ENCODE measurements at regions not wholly inside any gene's neighbourhood (a gene's known extent, or its start where the extent isn't known, plus 50 kb on each side); places are given as distances from the start of the nearest gene placed in this dataset.

DNA sequence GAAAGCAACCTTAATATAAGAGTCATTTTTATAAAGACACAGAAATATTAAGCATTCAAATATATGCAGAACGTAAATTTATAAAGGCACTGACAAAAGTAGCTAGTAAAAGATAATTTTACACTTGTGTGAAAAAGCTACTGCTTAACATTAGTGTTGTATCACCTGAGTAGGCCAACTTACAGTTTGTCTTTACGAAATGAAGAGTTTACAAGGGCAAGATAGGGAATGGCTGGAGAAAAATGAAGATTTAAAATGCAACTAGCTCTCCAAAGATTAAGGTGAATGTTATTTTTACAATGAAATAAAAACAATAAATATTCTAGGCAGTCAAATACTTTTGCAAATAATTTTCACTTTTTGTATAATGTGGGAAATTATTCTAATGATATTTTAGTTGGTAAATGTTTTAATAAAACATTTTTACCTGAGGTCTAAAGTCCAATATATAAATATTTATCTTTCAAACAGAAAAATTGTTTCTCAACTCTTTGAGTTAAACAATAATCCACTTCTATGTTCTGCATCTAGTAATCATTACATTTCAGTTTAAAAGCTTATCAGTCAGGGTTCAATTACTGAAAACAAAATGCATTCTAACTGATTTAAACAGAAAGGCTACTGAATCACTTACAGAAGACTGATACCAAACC is 382.6 kb downstream of the IPMK start:
- no peak overlapping the region for H3K27ac ChIP-seq (ENCODE audit: low read depth, low read length)
- no peak overlapping the region for H3K23ac ChIP-seq (ENCODE audit: low read length)
- H3K36me3 ChIP-seq (ENCODE audit: control insufficient read depth in 1 of 2, insufficient read depth in 2 of 2, low read length in 2 of 2) = no peaks in the 10 kb centered on the region
- H3K4me1 ChIP-seq (ENCODE audit: control insufficient read depth in 1 of 2, insufficient read depth in 2 of 2, low read length in 2 of 2) = no peaks in the 10 kb centered on the region
- no peak overlapping the region for H2AFZ ChIP-seq (ENCODE audit: insufficient read depth, low read length, poor library complexity)
- no peak overlapping the region for H2BK12ac ChIP-seq (ENCODE audit: low read length)
- no peak overlapping the region for H3K9ac ChIP-seq (ENCODE audit: low read length)
- no peaks in the 10 kb centered on the region for H3K27me3 ChIP-seq (ENCODE audit: insufficient read depth, low read length)
- no peaks in the 10 kb centered on the region for H3K79me2 ChIP-seq (ENCODE audit: control insufficient read depth, insufficient read depth, low read length, poor library complexity)
- H3K4me3 ChIP-seq (ENCODE audit: low read depth, low read length) = no peak overlapping the region
- no peak overlapping the region for H3K4ac ChIP-seq (ENCODE audit: low read depth, low read length)
- no CpG with 5 or more reads among the region's 2 CpGs for WGBS (ENCODE audit: extremely low coverage, insufficient coverage, insufficient read length)
- H4K12ac ChIP-seq (ENCODE audit: low read depth, low read length) = no peak overlapping the region
- H4K8ac ChIP-seq (ENCODE audit: low read depth, low read length) = no peak overlapping the region
- H3K9me3 ChIP-seq (ENCODE audit: insufficient read depth, low read depth, low read length) = no peaks in the 10 kb centered on the region
- H3K14ac ChIP-seq (ENCODE audit: low read length) = no peak overlapping the region
- no peak for DNase-seq
- H3K4me2 ChIP-seq (ENCODE audit: low read length) = no peak overlapping the region
- H2BK5ac ChIP-seq (ENCODE audit: low read depth, low read length, poor library complexity) = no peak overlapping the region
- H2AK5ac ChIP-seq (ENCODE audit: low read length) = no peak overlapping the region
- H2BK120ac ChIP-seq (ENCODE audit: insufficient read depth, low read length, poor library complexity) = no peak overlapping the region
- no peak overlapping the region for H4K91ac ChIP-seq (ENCODE audit: low read depth, low read length)
- no peaks in the 10 kb centered on the region for H3K79me1 ChIP-seq (ENCODE audit: low read length)
- H3K18ac ChIP-seq (ENCODE audit: low read length) = no peak overlapping the region

GRCh38 chr10:57884407-57884806 is 383.3 kb downstream of the IPMK start:
- H3K4me2 ChIP-seq (ENCODE audit: low read length) = no peak overlapping the region
- H3K23ac ChIP-seq (ENCODE audit: low read length) = no peak overlapping the region
- no peak overlapping the region for H2BK12ac ChIP-seq (ENCODE audit: low read length)
- H4K8ac ChIP-seq (ENCODE audit: low read depth, low read length) = no peak overlapping the region
- no peak overlapping the region for H3K9ac ChIP-seq (ENCODE audit: low read length)
- no peaks in the 10 kb centered on the region for H3K79me2 ChIP-seq (ENCODE audit: control insufficient read depth, insufficient read depth, low read length, poor library complexity)
- H2AK5ac ChIP-seq (ENCODE audit: low read length) = no peak overlapping the region
- no peak overlapping the region for H3K18ac ChIP-seq (ENCODE audit: low read length)
- H3K4me1 ChIP-seq (ENCODE audit: control insufficient read depth in 1 of 2, insufficient read depth in 2 of 2, low read length in 2 of 2) = no peaks in the 10 kb centered on the region
- no peaks in the 10 kb centered on the region for H3K27me3 ChIP-seq (ENCODE audit: insufficient read depth, low read length)
- H3K14ac ChIP-seq (ENCODE audit: low read length) = no peak overlapping the region
- no peak overlapping the region for H2AFZ ChIP-seq (ENCODE audit: insufficient read depth, low read length, poor library complexity)
- DNase-seq = no peak
- H3K4ac ChIP-seq (ENCODE audit: low read depth, low read length) = no peak overlapping the region
- no peaks in the 10 kb centered on the region for H3K79me1 ChIP-seq (ENCODE audit: low read length)
- no peak overlapping the region for H4K12ac ChIP-seq (ENCODE audit: low read depth, low read length)
- no peak overlapping the region for H3K4me3 ChIP-seq (ENCODE audit: low read depth, low read length)
- H3K9me3 ChIP-seq (ENCODE audit: insufficient read depth, low read depth, low read length) = no peaks in the 10 kb centered on the region
- WGBS (ENCODE audit: extremely low coverage, insufficient coverage, insufficient read length) = no CpG with 5 or more reads among the region's 2 CpGs
- H2BK5ac ChIP-seq (ENCODE audit: low read depth, low read length, poor library complexity) = no peak overlapping the region
- H2BK120ac ChIP-seq (ENCODE audit: insufficient read depth, low read length, poor library complexity) = no peak overlapping the region
- no peak overlapping the region for H3K27ac ChIP-seq (ENCODE audit: low read depth, low read length)
- no peaks in the 10 kb centered on the region for H3K36me3 ChIP-seq (ENCODE audit: control insufficient read depth in 1 of 2, insufficient read depth in 2 of 2, low read length in 2 of 2)
- no peak overlapping the region for H4K91ac ChIP-seq (ENCODE audit: low read depth, low read length)

DNA sequence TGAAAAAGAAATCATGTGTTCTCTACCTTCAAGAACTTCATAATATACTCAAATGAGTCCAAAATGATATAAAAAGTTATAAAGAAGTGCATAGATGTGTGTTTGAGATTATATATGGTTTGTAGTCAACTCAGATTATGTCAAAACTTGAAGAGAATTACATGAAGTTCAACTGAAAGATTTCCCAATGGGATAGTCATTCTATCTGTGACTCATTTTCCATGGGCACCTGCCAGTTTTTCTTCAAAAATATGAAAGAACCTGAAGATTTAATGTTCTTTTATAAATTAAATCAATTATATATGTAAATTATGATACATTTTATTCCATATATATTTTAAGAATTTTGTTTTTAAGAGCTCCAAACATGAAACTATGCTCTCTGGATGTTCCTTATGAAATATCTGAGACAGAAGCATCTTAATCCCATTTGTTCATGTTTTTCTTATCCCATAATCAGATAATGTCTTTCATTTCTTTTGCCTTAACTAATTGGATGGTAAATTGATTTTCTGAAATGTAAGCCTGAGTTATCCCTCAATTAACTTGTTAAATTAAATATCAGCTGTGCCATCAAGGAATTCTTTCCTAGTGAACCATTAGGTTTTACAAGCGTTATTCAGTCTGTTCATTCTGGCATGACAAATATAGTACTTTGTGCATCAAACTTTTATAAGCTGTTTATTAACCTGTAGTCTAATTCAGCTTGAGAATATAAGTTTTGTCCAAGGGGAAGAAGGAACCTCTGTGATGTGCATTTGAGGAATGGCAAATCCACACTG is 387.1 kb downstream of the IPMK start:
- Histone ChIP-seq H2AFZ (ENCODE audit: insufficient read depth, low read length, poor library complexity) (no peak overlapping the region), H4K8ac (ENCODE audit: low read depth, low read length) (no peak overlapping the region), H3K79me1 (ENCODE audit: low read length) (no peaks in the 10 kb centered on the region), H2BK12ac (ENCODE audit: low read length) (no peak overlapping the region), H3K4me2 (ENCODE audit: low read length) (no peak overlapping the region), H3K14ac (ENCODE audit: low read length) (no peak overlapping the region), H3K9me3 (ENCODE audit: insufficient read depth, low read depth, low read length) (no peaks in the 10 kb centered on the region), H3K27me3 (ENCODE audit: insufficient read depth, low read length) (no peaks in the 10 kb centered on the region), H3K79me2 (ENCODE audit: control insufficient read depth, insufficient read depth, low read length, poor library complexity) (no peaks in the 10 kb centered on the region), H3K18ac (ENCODE audit: low read length) (no peak overlapping the region), H3K9ac (ENCODE audit: low read length) (no peak overlapping the region), H2BK120ac (ENCODE audit: insufficient read depth, low read length, poor library complexity) (no peak overlapping the region), H3K23ac (ENCODE audit: low read length) (no peak overlapping the region), H3K4me3 (ENCODE audit: low read depth, low read length) (no peak overlapping the region), H2AK5ac (ENCODE audit: low read length) (no peak overlapping the region), H3K4ac (ENCODE audit: low read depth, low read length) (no peak overlapping the region), H3K4me1 (ENCODE audit: control insufficient read depth in 1 of 2, insufficient read depth in 2 of 2, low read length in 2 of 2) (no peaks in the 10 kb centered on the region), H3K27ac (ENCODE audit: low read depth, low read length) (no peak overlapping the region), H4K91ac (ENCODE audit: low read depth, low read length) (no peak overlapping the region), H4K12ac (ENCODE audit: low read depth, low read length) (no peak overlapping the region), H2BK5ac (ENCODE audit: low read depth, low read length, poor library complexity) (no peak overlapping the region), H3K36me3 (ENCODE audit: control insufficient read depth in 1 of 2, insufficient read depth in 2 of 2, low read length in 2 of 2) (no peaks in the 10 kb centered on the region)
- no peak for DNase-seq
- WGBS (ENCODE audit: extremely low coverage, insufficient coverage, insufficient read length) = no CpG with 5 or more reads among the region's 1 CpG

- Histone ChIP-seq H2BK12ac (ENCODE audit: low read length) (no peak overlapping the region), H4K91ac (ENCODE audit: low read depth, low read length) (no peak overlapping the region), H3K9me3 (ENCODE audit: insufficient read depth, low read depth, low read length) (no peaks in the 10 kb centered on the region), H3K79me2 (ENCODE audit: control insufficient read depth, insufficient read depth, low read length, poor library complexity) (no peaks in the 10 kb centered on the region), H3K27ac (ENCODE audit: low read depth, low read length) (no peak overlapping the region), H2BK5ac (ENCODE audit: low read depth, low read length, poor library complexity) (no peak overlapping the region), H3K9ac (ENCODE audit: low read length) (no peak overlapping the region), H3K23ac (ENCODE audit: low read length) (no peak overlapping the region), H3K4me2 (ENCODE audit: low read length) (no peak overlapping the region), H2AFZ (ENCODE audit: insufficient read depth, low read length, poor library complexity) (no peak overlapping the region), H3K18ac (ENCODE audit: low read length) (no peak overlapping the region), H2BK120ac (ENCODE audit: insufficient read depth, low read length, poor library complexity) (no peak overlapping the region), H4K12ac (ENCODE audit: low read depth, low read length) (no peak overlapping the region), H3K79me1 (ENCODE audit: low read length) (no peaks in the 10 kb centered on the region), H3K36me3 (ENCODE audit: control insufficient read depth in 1 of 2, insufficient read depth in 2 of 2, low read length in 2 of 2) (no peaks in the 10 kb centered on the region), H3K4me1 (ENCODE audit: control insufficient read depth in 1 of 2, insufficient read depth in 2 of 2, low read length in 2 of 2) (no peaks in the 10 kb centered on the region), H4K8ac (ENCODE audit: low read depth, low read length) (no peak overlapping the region), H2AK5ac (ENCODE audit: low read length) (no peak overlapping the region), H3K14ac (ENCODE audit: low read length) (no peak overlapping the region), H3K4me3 (ENCODE audit: low read depth, low read length) (no peak overlapping the region), H3K27me3 (ENCODE audit: insufficient read depth, low read length) (no peaks in the 10 kb centered on the region), H3K4ac (ENCODE audit: low read depth, low read length) (no peak overlapping the region)
- WGBS (ENCODE audit: extremely low coverage, insufficient coverage, insufficient read length) = no CpG with 5 or more reads among the region's 4 CpGs
- DNase-seq = no peak
Measured at GRCh38 chr10:57874810-57875209, 392.9 kb downstream of the IPMK start.

Data from trophoblast cell (in vitro differentiated cells and primary cell).